ENCODE measurements at regions not wholly inside any gene's neighbourhood (a gene's known extent, or its start where the extent isn't known, plus 50 kb on each side); places are given as distances from the start of the nearest gene placed in this dataset.
"Not testable (repeated sequence)": the region's sequence is repeated elsewhere in the genome, so short reads cannot be mapped to it uniquely, and the experiment has no call there.

GRCh38 chr1:66480162-66480561 is 53.8 kb upstream of the SGIP1 start:
- CTCF ChIA-PET = interaction anchor here (1.4 to 1.8 kb wide), 2 partner anchors 227 to 238 kb away, joined by 3 to 4 read pairs; no protein-coding TSS in a partner anchor
- Histone ChIP-seq H3K36me3 (ENCODE audit: control insufficient read depth in 2 of 2, insufficient read depth in 2 of 2, low read length in 1 of 2) (no peaks in the 10 kb centered on the region), H3K9ac (ENCODE audit: control insufficient read depth, insufficient read depth, low read length) (no peak overlapping the region), H3K9me3 (replicated peaks; ENCODE audit: control insufficient read depth, insufficient read depth, low read length) (no peaks in the 10 kb centered on the region), H3K79me2 (ENCODE audit: control insufficient read depth, insufficient read depth, low read length) (no peaks in the 10 kb centered on the region), H3K4me3 (no peak overlapping the region), H3K4me1 (ENCODE audit: control insufficient read depth, insufficient read depth, low read length) (no peaks in the 10 kb centered on the region), H2AFZ (ENCODE audit: control insufficient read depth, low read depth, low read length) (no peak overlapping the region), H3K27ac (ENCODE audit: control insufficient read depth, insufficient read depth) (no peak overlapping the region), H3K27me3 (replicated peaks in 1 of 2; ENCODE audit: control insufficient read depth in 2 of 2, insufficient read depth in 2 of 2, low read length in 1 of 2) (peaks cover 0 to 2% of the 10 kb centered on the region in 2 experiments; a peak in 1 of 4 replicates), H4K20me1 (ENCODE audit: control insufficient read depth, insufficient read depth) (no peaks in the 10 kb centered on the region), H3K4me2 (ENCODE audit: control insufficient read depth, insufficient read depth) (no peak overlapping the region)
- intact Hi-C loops (cut with micrococcal nuclease; ENCODE audit: unreplicated experiment) (no loop called here), in situ Hi-C loops (cut with MboI) (no loop called here)
- no TSS peak for BruUV-seq (replicated peaks)
- no peak for DNase-seq (ENCODE audit: low read depth, low spot score)
- RAD21 ChIA-PET (ENCODE audit: unreplicated experiment) = no interaction called here
- POLR2A ChIA-PET = no interaction called here
- no peak for ATAC-seq
- TF ChIP-seq KDM1A (IDR thresholded peaks at IDR 0.05; ENCODE audit: borderline replicate concordance) (no peak), SMARCA5 (IDR thresholded peaks at IDR 0.05) (no peak), MXI1 (IDR thresholded peaks at IDR 0.05; ENCODE audit: low read depth, low read length) (no peak), ZNF274 (IDR thresholded peaks at IDR 0.05; ENCODE audit: insufficient read depth, insufficient read length) (no peak), HDGF (IDR thresholded peaks at IDR 0.05) (no peak), BACH1 (IDR thresholded peaks at IDR 0.05; ENCODE audit: borderline replicate concordance) (no peak)
- 57% methylated on average over 3 of the region's 3 CpGs for WGBS (ENCODE audit: insufficient coverage, insufficient replicate concordance, low lambda C conversion rate, missing lambda C conversion rate)
- FAIRE-seq = no peak
- SMC1A ChIA-PET (ENCODE audit: uncharacterized antibody, unreplicated experiment) = interaction anchor here (1.2 kb wide), 1 partner anchor 8 kb away, joined by 3 read pairs; no protein-coding TSS in a partner anchor

- intact Hi-C loops (cut with micrococcal nuclease; ENCODE audit: unreplicated experiment); H3K9me3 ChIP-seq (replicated peaks; ENCODE audit: control insufficient read depth, insufficient read depth, low read length); H3K79me2 ChIP-seq (ENCODE audit: control insufficient read depth, insufficient read depth, low read length); POLR2A ChIA-PET; DNase-seq (ENCODE audit: low read depth, low spot score); H3K27ac ChIP-seq (ENCODE audit: control insufficient read depth, insufficient read depth); H3K4me2 ChIP-seq (ENCODE audit: control insufficient read depth, insufficient read depth); RAD21 ChIA-PET (ENCODE audit: unreplicated experiment); FAIRE-seq; BruUV-seq (replicated peaks); H3K4me3 ChIP-seq; ATAC-seq; H3K36me3 ChIP-seq (ENCODE audit: control insufficient read depth in 2 of 2, insufficient read depth in 2 of 2, low read length in 1 of 2); H3K4me1 ChIP-seq (ENCODE audit: control insufficient read depth, insufficient read depth, low read length); H3K27me3 ChIP-seq (replicated peaks in 1 of 2; ENCODE audit: control insufficient read depth in 2 of 2, insufficient read depth in 2 of 2, low read length in 1 of 2); H2AFZ ChIP-seq (ENCODE audit: control insufficient read depth, low read depth, low read length); H3K9ac ChIP-seq (ENCODE audit: control insufficient read depth, insufficient read depth, low read length); SMC1A ChIA-PET (ENCODE audit: uncharacterized antibody, unreplicated experiment); in situ Hi-C loops (cut with MboI); H4K20me1 ChIP-seq (ENCODE audit: control insufficient read depth, insufficient read depth): not testable (repeated sequence)
- WGBS (ENCODE audit: insufficient coverage, insufficient replicate concordance, low lambda C conversion rate, missing lambda C conversion rate) = 39% methylated on average over 9 of the region's 15 CpGs
- CTCF ChIA-PET = interaction anchor here (1.4 kb wide), 1 partner anchor 228 kb away, joined by 3 read pairs; no protein-coding TSS in a partner anchor
Measured at GRCh38 chr1:66481215-66481614, 52.7 kb upstream of the SGIP1 start.

All from GM12878 (cell line).